ENCODE measurements at regions not wholly inside any gene's neighbourhood (a gene's known extent, or its start where the extent isn't known, plus 50 kb on each side); places are given as distances from the start of the nearest gene placed in this dataset.
"Not testable (repeated sequence)": the region's sequence is repeated elsewhere in the genome, so short reads cannot be mapped to it uniquely, and the experiment has no call there.

GRCh38 chr14:82778008-82778590 is 1244.4 kb upstream of the SEL1L start:
- no peak for DNase-seq
- Mint-ChIP-seq H3K36me3 (ENCODE audit: low read depth) (no peaks in the 10 kb centered on the region), H3K4me1 (ENCODE audit: low read depth) (no peaks in the 10 kb centered on the region), H3K27me3 (ENCODE audit: low read depth) (no peaks in the 10 kb centered on the region), H3K27ac (no peak overlapping the region), H3K9me3 (peaks cover 4% of the 10 kb centered on the region), H3K4me3 (no peak overlapping the region)
- CTCF ChIA-PET: no interaction called here
- intact Hi-C loops (cut with micrococcal nuclease): no loop called here

- no peaks in the 10 kb centered on the region for H3K27me3 Mint-ChIP-seq (ENCODE audit: low read depth)
- H3K4me3 Mint-ChIP-seq: no peak overlapping the region
- peaks cover 4% of the 10 kb centered on the region for H3K9me3 Mint-ChIP-seq
- H3K36me3 Mint-ChIP-seq (ENCODE audit: low read depth): no peaks in the 10 kb centered on the region
- intact Hi-C loops (cut with micrococcal nuclease): no loop called here
- no peak overlapping the region for H3K27ac Mint-ChIP-seq
- no peaks in the 10 kb centered on the region for H3K4me1 Mint-ChIP-seq (ENCODE audit: low read depth)
- CTCF ChIA-PET: no interaction called here
- no peak for DNase-seq
These were observed 1244.9 kb upstream of the SEL1L start for GRCh38 chr14:82778601-82779000.

- no peaks in the 10 kb centered on the region for H3K36me3 Mint-ChIP-seq (ENCODE audit: low read depth)
- DNase-seq: no peak
- H3K4me1 Mint-ChIP-seq (ENCODE audit: low read depth): no peaks in the 10 kb centered on the region
- H3K4me3 Mint-ChIP-seq: no peak overlapping the region
- H3K27me3 Mint-ChIP-seq (ENCODE audit: low read depth): no peaks in the 10 kb centered on the region
- H3K9me3 Mint-ChIP-seq: peaks cover 6% of the 10 kb centered on the region
- intact Hi-C loops (cut with micrococcal nuclease): no loop called here
- CTCF ChIA-PET: no interaction called here
- H3K27ac Mint-ChIP-seq: no peak overlapping the region
These were observed 1245.6 kb upstream of the SEL1L start for GRCh38 chr14:82779301-82779700.

- Mint-ChIP-seq H3K4me3 (no peak overlapping the region), H3K27ac (no peak overlapping the region), H3K4me1 (ENCODE audit: low read depth) (no peaks in the 10 kb centered on the region), H3K27me3 (ENCODE audit: low read depth) (no peaks in the 10 kb centered on the region), H3K36me3 (ENCODE audit: low read depth) (no peaks in the 10 kb centered on the region), H3K9me3 (peaks cover 12% of the 10 kb centered on the region)
- CTCF ChIA-PET: no interaction called here
- no peak for DNase-seq
- intact Hi-C loops (cut with micrococcal nuclease): no loop called here
These were observed 1252.3 kb upstream of the SEL1L start for GRCh38 chr14:82785756-82786482.

GRCh38 chr14:82786483-82786880 is 1252.8 kb upstream of the SEL1L start:
- CTCF ChIA-PET: no interaction called here

GRCh38 chr14:82796086-82796485 is 1262.4 kb upstream of the SEL1L start:
- Mint-ChIP-seq H3K4me1 (ENCODE audit: low read depth) (no peaks in the 10 kb centered on the region), H3K27me3 (ENCODE audit: low read depth) (no peaks in the 10 kb centered on the region), H3K36me3 (ENCODE audit: low read depth) (no peaks in the 10 kb centered on the region), H3K27ac (no peak overlapping the region), H3K9me3 (peaks cover 3% of the 10 kb centered on the region), H3K4me3 (no peak overlapping the region)
- CTCF ChIA-PET: no interaction called here
- intact Hi-C loops (cut with micrococcal nuclease): no loop called here
- no peak for DNase-seq

More at GRCh38 chr14:82786483-82786880, 1252.8 kb upstream of the SEL1L start:
- H3K4me3 Mint-ChIP-seq: no peak overlapping the region
- H3K9me3 Mint-ChIP-seq: peaks cover 9% of the 10 kb centered on the region
- no peak overlapping the region for H3K27ac Mint-ChIP-seq
- H3K36me3 Mint-ChIP-seq (ENCODE audit: low read depth): no peaks in the 10 kb centered on the region
- no peaks in the 10 kb centered on the region for H3K4me1 Mint-ChIP-seq (ENCODE audit: low read depth)
- intact Hi-C loops (cut with micrococcal nuclease): no loop called here
- H3K27me3 Mint-ChIP-seq (ENCODE audit: low read depth): no peaks in the 10 kb centered on the region
- DNase-seq: no peak

GRCh38 chr14:82798276-82798675 is 1264.6 kb upstream of the SEL1L start:
- H3K9me3 Mint-ChIP-seq: peaks cover 7% of the 10 kb centered on the region
- H3K36me3 Mint-ChIP-seq (ENCODE audit: low read depth): no peaks in the 10 kb centered on the region
- H3K4me3 Mint-ChIP-seq: no peak overlapping the region
- H3K4me1 Mint-ChIP-seq (ENCODE audit: low read depth): no peaks in the 10 kb centered on the region
- no peaks in the 10 kb centered on the region for H3K27me3 Mint-ChIP-seq (ENCODE audit: low read depth)
- no peak overlapping the region for H3K27ac Mint-ChIP-seq
- intact Hi-C loops (cut with micrococcal nuclease): no loop called here
- DNase-seq: no peak
- CTCF ChIA-PET: no interaction called here

GRCh38 chr14:82805892-82806825 is 1272.5 kb upstream of the SEL1L start:
- CTCF ChIA-PET: no interaction called here
- peaks cover 4% of the 10 kb centered on the region for H3K9me3 Mint-ChIP-seq
- no peaks in the 10 kb centered on the region for H3K4me1 Mint-ChIP-seq (ENCODE audit: low read depth)
- no peak overlapping the region for H3K4me3 Mint-ChIP-seq
- H3K27ac Mint-ChIP-seq: no peak overlapping the region
- intact Hi-C loops (cut with micrococcal nuclease): no loop called here
- DNase-seq: no peak
- no peaks in the 10 kb centered on the region for H3K27me3 Mint-ChIP-seq (ENCODE audit: low read depth)
- H3K36me3 Mint-ChIP-seq (ENCODE audit: low read depth): no peaks in the 10 kb centered on the region

- CTCF ChIA-PET: no interaction called here
- H3K4me3 Mint-ChIP-seq: no peak overlapping the region
- no peak overlapping the region for H3K27ac Mint-ChIP-seq
- intact Hi-C loops (cut with micrococcal nuclease): no loop called here
- H3K27me3 Mint-ChIP-seq (ENCODE audit: low read depth): no peaks in the 10 kb centered on the region
- peaks cover 4% of the 10 kb centered on the region for H3K9me3 Mint-ChIP-seq
- H3K4me1 Mint-ChIP-seq (ENCODE audit: low read depth): no peaks in the 10 kb centered on the region
- no peaks in the 10 kb centered on the region for H3K36me3 Mint-ChIP-seq (ENCODE audit: low read depth)
- DNase-seq: no peak
These were observed 1277.6 kb upstream of the SEL1L start for GRCh38 chr14:82811246-82811645.

- H3K27me3 Mint-ChIP-seq (ENCODE audit: low read depth); H3K4me1 Mint-ChIP-seq (ENCODE audit: low read depth); DNase-seq; H3K36me3 Mint-ChIP-seq (ENCODE audit: low read depth); CTCF ChIA-PET; intact Hi-C loops (cut with micrococcal nuclease); H3K4me3 Mint-ChIP-seq; H3K9me3 Mint-ChIP-seq; H3K27ac Mint-ChIP-seq: not testable (repeated sequence)
These were observed 1280.7 kb upstream of the SEL1L start for GRCh38 chr14:82814339-82814738.

GRCh38 chr14:82830596-82830995 is 1296.9 kb upstream of the SEL1L start:
- no peak for DNase-seq
- Mint-ChIP-seq H3K4me3 (no peak overlapping the region), H3K4me1 (ENCODE audit: low read depth) (no peaks in the 10 kb centered on the region), H3K27me3 (ENCODE audit: low read depth) (no peaks in the 10 kb centered on the region), H3K27ac (no peak overlapping the region), H3K36me3 (ENCODE audit: low read depth) (no peaks in the 10 kb centered on the region), H3K9me3 (peaks cover 5% of the 10 kb centered on the region)
- CTCF ChIA-PET: interaction anchor here (1.0 kb wide), 1 partner anchor 10 kb away, joined by 3 read pairs; no protein-coding TSS in a partner anchor
- intact Hi-C loops (cut with micrococcal nuclease): no loop called here

GRCh38 chr14:82836256-82836950 is 1302.8 kb upstream of the SEL1L start:
- H3K9me3 Mint-ChIP-seq: peaks cover 2% of the 10 kb centered on the region
- no peaks in the 10 kb centered on the region for H3K27me3 Mint-ChIP-seq (ENCODE audit: low read depth)
- no peak overlapping the region for H3K27ac Mint-ChIP-seq
- H3K36me3 Mint-ChIP-seq (ENCODE audit: low read depth): no peaks in the 10 kb centered on the region
- H3K4me1 Mint-ChIP-seq (ENCODE audit: low read depth): no peaks in the 10 kb centered on the region
- intact Hi-C loops (cut with micrococcal nuclease): no loop called here
- CTCF ChIA-PET: interaction anchor here (0.6 kb wide), 1 partner anchor 457 kb away, joined by 4 read pairs; no protein-coding TSS in a partner anchor
- DNase-seq: no peak
- H3K4me3 Mint-ChIP-seq: no peak overlapping the region

Measured in activated naive CD4-positive, alpha-beta T cell treated with anti-CD3 and anti-CD28 coated beads for 36 hours (primary cell).